BLaER1 treated with 17β-estradiol and CSF1 and Interleukin-3, amounts not matched to agents 10 nM and 100 nM (cell line): ENCODE measurements at regions not wholly inside any gene's neighbourhood (a gene's known extent, or its start where the extent isn't known, plus 50 kb on each side); places are given as distances from the start of the nearest gene placed in this dataset.

Experiments
- H3K27ac ChIP-seq, 11 experiments: shearing (Covaris generic); formaldehyde crosslinking; 2 replicates each; pipeline ENCODE4 v1.8.1; 2022
- H3K27me3 ChIP-seq, 11 experiments: shearing (Covaris generic); formaldehyde crosslinking; 2 replicates each; pipeline ENCODE4 v1.8.1; 2022
- H3K36me3 ChIP-seq, 11 experiments: shearing (Covaris generic); formaldehyde crosslinking; 2 replicates each; pipeline ENCODE4 v1.8.1; 2022
- H3K4me1 ChIP-seq, 10 experiments: shearing (Covaris generic); formaldehyde crosslinking; 2 replicates each; pipeline ENCODE4 v1.8.1; 2022
- H3K4me2 ChIP-seq, 11 experiments: shearing (Covaris generic); formaldehyde crosslinking; 2 replicates each; pipeline ENCODE4 v1.8.1; 2022
- H3K4me3 ChIP-seq, 10 experiments: shearing (Covaris generic); formaldehyde crosslinking; 2 replicates each; pipeline ENCODE4 v1.8.1; 2022
- H3K9ac ChIP-seq, 11 experiments: shearing (Covaris generic); formaldehyde crosslinking; 2 replicates each; pipeline ENCODE4 v1.8.1; 2022
- H3K9me3 ChIP-seq, 11 experiments: shearing (Covaris generic); formaldehyde crosslinking; replicated peaks in 1 of 11; 2 replicates each; pipeline ENCODE4 v1.8.1; 2022
- H4K20me1 ChIP-seq, 11 experiments: shearing (Covaris generic); formaldehyde crosslinking; 2 replicates each; pipeline ENCODE4 v1.8.1; 2022
- Cebpa-rat ChIP-seq, 11 experiments: shearing (Covaris generic); IDR thresholded peaks; 2 replicates each; pipeline ENCODE4 v1.8.1; 2022

DNA sequence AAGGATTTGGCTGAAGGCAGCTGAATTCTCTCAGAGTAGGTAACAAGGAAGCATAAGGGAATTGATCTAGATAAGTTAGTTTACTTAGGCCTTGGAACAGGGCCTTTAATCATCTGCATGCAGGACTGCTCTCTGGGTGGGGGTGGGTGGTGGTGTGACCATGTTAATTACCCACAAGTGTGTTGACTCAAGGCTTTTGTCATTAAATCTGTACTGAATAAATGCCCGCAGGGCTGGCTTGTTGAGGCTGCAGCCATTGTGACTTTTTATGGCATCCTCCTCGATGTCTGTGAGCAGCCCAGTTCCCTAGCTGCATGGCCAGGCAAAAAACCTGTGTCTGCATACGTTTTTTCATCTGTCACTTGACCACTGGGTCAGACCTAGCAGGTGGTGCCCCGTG is 63.5 kb upstream of the ASCC3 start:
- Histone ChIP-seq H3K9ac (no peak overlapping the region), H3K27ac (no peak overlapping the region), H3K4me3 (no peak overlapping the region), H3K36me3 (no peaks in the 10 kb centered on the region), H3K27me3 (no peaks in the 10 kb centered on the region), H3K4me1 (no peaks in the 10 kb centered on the region), H3K9me3 (peaks cover 5 to 21% (median 10%) of the 10 kb centered on the region in 11 experiments; a peak in 18 of 22 replicates), H4K20me1 (no peaks in the 10 kb centered on the region), H3K4me2 (no peak overlapping the region)
- TF ChIP-seq Cebpa-rat (IDR thresholded peaks at IDR 0.05), result no peak

GRCh38 chr6:100946021-100946540 is 65.0 kb upstream of the ASCC3 start:
- H4K20me1 ChIP-seq, result no peaks in the 10 kb centered on the region
- H3K27me3 ChIP-seq, result no peaks in the 10 kb centered on the region
- no peak overlapping the region for H3K4me3 ChIP-seq
- no peak overlapping the region for H3K27ac ChIP-seq
- H3K9ac ChIP-seq, result no peak overlapping the region
- H3K36me3 ChIP-seq, result no peaks in the 10 kb centered on the region
- no peak overlapping the region for H3K4me2 ChIP-seq
- peaks cover 5 to 21% (median 10%) of the 10 kb centered on the region in 11 experiments; a peak in 18 of 22 replicates for H3K9me3 ChIP-seq
- TF ChIP-seq Cebpa-rat (IDR thresholded peaks at IDR 0.05), result no peak
- H3K4me1 ChIP-seq, result no peaks in the 10 kb centered on the region

GRCh38 chr6:100946711-100947110 is 65.6 kb upstream of the ASCC3 start:
- TF ChIP-seq Cebpa-rat (IDR thresholded peaks at IDR 0.05), result no peak
- H4K20me1 ChIP-seq, result no peaks in the 10 kb centered on the region
- no peak overlapping the region for H3K4me2 ChIP-seq
- no peaks in the 10 kb centered on the region for H3K36me3 ChIP-seq
- no peaks in the 10 kb centered on the region for H3K27me3 ChIP-seq
- H3K9me3 ChIP-seq, result peaks cover 5 to 21% (median 10%) of the 10 kb centered on the region in 11 experiments; a peak in 18 of 22 replicates
- no peaks in the 10 kb centered on the region for H3K4me1 ChIP-seq
- no peak overlapping the region for H3K27ac ChIP-seq
- no peak overlapping the region for H3K9ac ChIP-seq
- no peak overlapping the region for H3K4me3 ChIP-seq

DNA sequence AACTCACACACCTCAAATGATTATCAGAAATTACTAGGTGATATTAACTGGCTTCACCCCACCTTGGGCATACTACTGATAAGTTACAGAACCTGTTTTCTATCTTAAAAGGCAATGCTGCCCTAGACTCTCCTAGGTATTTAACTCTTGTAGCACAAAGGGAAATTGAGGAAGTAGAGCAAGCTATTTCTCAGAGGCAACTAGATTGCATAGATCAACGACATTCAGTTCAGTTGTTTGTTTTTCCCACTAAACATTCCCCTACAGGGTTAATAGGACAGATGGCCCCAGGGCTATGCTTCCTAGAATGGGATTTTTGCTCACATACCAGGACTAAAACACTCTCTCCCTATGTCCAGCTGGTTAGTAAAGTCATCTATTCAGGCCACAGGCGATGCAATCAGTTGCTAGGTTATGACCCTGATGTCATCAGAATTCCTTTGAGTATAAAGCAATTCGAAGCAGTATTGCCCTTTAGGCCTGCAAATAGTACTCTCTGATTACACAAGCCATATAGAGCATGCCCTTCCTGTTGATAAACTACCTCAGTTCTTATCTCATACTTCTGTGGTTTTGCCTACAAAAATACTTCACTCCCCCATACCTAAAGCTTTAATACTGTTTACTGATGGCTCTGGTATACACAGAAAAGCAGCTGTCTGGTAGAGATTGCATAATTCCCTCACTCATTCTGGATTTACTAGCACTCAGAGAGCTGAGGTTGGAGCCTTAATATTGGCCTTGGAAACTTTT is 67.4 kb upstream of the ASCC3 start:
- Histone ChIP-seq H3K9ac (no peak overlapping the region), H3K4me3 (no peak overlapping the region), H3K4me2 (no peak overlapping the region), H3K27me3 (no peaks in the 10 kb centered on the region), H4K20me1 (no peaks in the 10 kb centered on the region), H3K9me3 (peaks cover 5 to 21% (median 10%) of the 10 kb centered on the region in 11 experiments; a peak in 18 of 22 replicates), H3K36me3 (no peaks in the 10 kb centered on the region), H3K27ac (no peak overlapping the region), H3K4me1 (no peaks in the 10 kb centered on the region)
- TF ChIP-seq Cebpa-rat (IDR thresholded peaks at IDR 0.05), result no peak

- no peak overlapping the region for H3K4me2 ChIP-seq
- no peak overlapping the region for H3K27ac ChIP-seq
- H3K36me3 ChIP-seq, result no peaks in the 10 kb centered on the region
- H3K9me3 ChIP-seq, result peaks cover 5 to 21% (median 10%) of the 10 kb centered on the region in 11 experiments; a peak in 18 of 22 replicates
- H4K20me1 ChIP-seq, result no peaks in the 10 kb centered on the region
- H3K9ac ChIP-seq, result no peak overlapping the region
- TF ChIP-seq Cebpa-rat (IDR thresholded peaks at IDR 0.05), result no peak
- no peaks in the 10 kb centered on the region for H3K27me3 ChIP-seq
- H3K4me1 ChIP-seq, result no peaks in the 10 kb centered on the region
- no peak overlapping the region for H3K4me3 ChIP-seq
Measured at GRCh38 chr6:100952006-100952405, 70.9 kb upstream of the ASCC3 start.

- peaks cover 0 to 17% (median 3%) of the 10 kb centered on the region in 10 experiments; a peak in 8 of 20 replicates for H3K4me1 ChIP-seq
- TF ChIP-seq Cebpa-rat (IDR thresholded peaks at IDR 0.05), result peak in 2 of 11 experiments; percentile 22 to 56; a peak in 3 of 22 replicates
- H3K36me3 ChIP-seq, result no peaks in the 10 kb centered on the region
- no peak overlapping the region; a peak in 1 of 22 replicates for H3K27ac ChIP-seq
- no peaks in the 10 kb centered on the region for H3K9me3 ChIP-seq
- H3K27me3 ChIP-seq, result no peaks in the 10 kb centered on the region
- no peak overlapping the region for H3K4me3 ChIP-seq
- H4K20me1 ChIP-seq, result no peaks in the 10 kb centered on the region
- no peak overlapping the region for H3K9ac ChIP-seq
- peak overlapping the region in 7 of 11 experiments; percentile 11 to 60 (median 29); a peak in 10 of 22 replicates for H3K4me2 ChIP-seq
Measured at GRCh38 chr6:100959280-100959679, 78.2 kb upstream of the ASCC3 start.

DNA sequence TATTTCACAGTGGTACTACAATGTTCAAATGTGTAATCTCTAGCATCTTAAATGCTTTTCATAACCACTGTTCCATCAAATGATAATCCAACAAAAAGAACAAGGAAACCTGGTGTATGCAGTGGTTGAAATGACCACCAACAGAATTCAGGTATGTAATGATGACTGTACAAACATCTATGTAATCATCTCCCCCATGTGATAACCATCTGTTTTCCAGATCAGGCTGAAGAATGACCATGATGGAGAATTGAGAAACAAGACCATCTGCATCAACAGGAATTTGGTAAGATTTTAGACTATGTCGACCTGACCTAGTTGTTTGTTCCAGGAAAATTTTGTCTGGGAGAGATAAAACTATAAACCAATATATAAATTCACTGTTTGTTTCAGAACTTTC is 81.3 kb upstream of the ASCC3 start:
- Histone ChIP-seq H3K4me2 (no peak overlapping the region), H3K27me3 (no peaks in the 10 kb centered on the region), H3K27ac (no peak overlapping the region), H3K4me1 (peaks cover 0 to 17% (median 3%) of the 10 kb centered on the region in 10 experiments; a peak in 8 of 20 replicates), H3K4me3 (no peak overlapping the region), H4K20me1 (no peaks in the 10 kb centered on the region), H3K9me3 (no peaks in the 10 kb centered on the region), H3K36me3 (no peaks in the 10 kb centered on the region), H3K9ac (no peak overlapping the region)
- no peak for TF ChIP-seq Cebpa-rat (IDR thresholded peaks at IDR 0.05)

DNA sequence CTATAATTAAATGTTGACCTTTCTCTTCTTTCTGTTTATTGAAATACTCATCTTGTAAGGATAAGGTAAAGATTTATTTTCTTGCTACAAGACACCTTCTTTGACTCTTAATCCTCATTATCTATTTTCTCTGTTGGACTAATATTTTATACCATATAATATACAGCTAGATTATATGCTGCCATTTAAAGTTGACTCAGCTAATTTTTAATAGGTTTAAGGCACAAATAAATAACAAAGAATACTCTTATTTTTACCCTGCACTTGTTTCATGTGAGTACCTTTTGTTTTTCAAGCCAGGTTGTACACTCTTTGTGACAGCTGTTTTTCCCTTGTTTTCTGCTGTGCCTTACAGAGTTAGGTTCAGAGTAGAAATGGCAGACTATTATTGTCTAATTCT is 83.9 kb upstream of the ASCC3 start:
- no peaks in the 10 kb centered on the region for H4K20me1 ChIP-seq
- no peak overlapping the region for H3K9ac ChIP-seq
- no peak overlapping the region for H3K27ac ChIP-seq
- no peaks in the 10 kb centered on the region for H3K27me3 ChIP-seq
- no peak for TF ChIP-seq Cebpa-rat (IDR thresholded peaks at IDR 0.05)
- H3K4me3 ChIP-seq, result no peak overlapping the region
- H3K4me1 ChIP-seq, result peaks cover 0 to 2% (median 0%) of the 10 kb centered on the region in 10 experiments; a peak in 1 of 20 replicates
- no peak overlapping the region for H3K4me2 ChIP-seq
- 0 out of 22 replicates have a peak, but pooled peaks cover 0 to 4% (median 0%) of the 10 kb centered on the region in 11 experiments for H3K9me3 ChIP-seq
- no peaks in the 10 kb centered on the region for H3K36me3 ChIP-seq

GRCh38 chr6:100968949-100969348 is 87.8 kb upstream of the ASCC3 start:
- no peaks in the 10 kb centered on the region for H3K4me1 ChIP-seq
- H3K4me3 ChIP-seq, result no peak overlapping the region
- no peak overlapping the region for H3K9ac ChIP-seq
- H4K20me1 ChIP-seq, result no peaks in the 10 kb centered on the region
- no peaks in the 10 kb centered on the region for H3K27me3 ChIP-seq
- H3K27ac ChIP-seq, result no peak overlapping the region
- TF ChIP-seq Cebpa-rat (IDR thresholded peaks at IDR 0.05), result no peak
- no peaks in the 10 kb centered on the region for H3K36me3 ChIP-seq
- 0 out of 22 replicates have a peak, but pooled peaks cover 0 to 4% (median 0%) of the 10 kb centered on the region in 11 experiments for H3K9me3 ChIP-seq
- H3K4me2 ChIP-seq, result no peak overlapping the region
